GOT3 (cell line): ENCODE measurements at regions not wholly inside any gene's neighbourhood (a gene's known extent, or its start where the extent isn't known, plus 50 kb on each side); places are given as distances from the start of the nearest gene placed in this dataset.

Source experiments
- DNase-seq: peaks from one replicate; lab custom pipeline; 2025; ENCODE audit warnings: mixed read lengths; lab: John Stamatoyannopoulos, UW

DNA sequence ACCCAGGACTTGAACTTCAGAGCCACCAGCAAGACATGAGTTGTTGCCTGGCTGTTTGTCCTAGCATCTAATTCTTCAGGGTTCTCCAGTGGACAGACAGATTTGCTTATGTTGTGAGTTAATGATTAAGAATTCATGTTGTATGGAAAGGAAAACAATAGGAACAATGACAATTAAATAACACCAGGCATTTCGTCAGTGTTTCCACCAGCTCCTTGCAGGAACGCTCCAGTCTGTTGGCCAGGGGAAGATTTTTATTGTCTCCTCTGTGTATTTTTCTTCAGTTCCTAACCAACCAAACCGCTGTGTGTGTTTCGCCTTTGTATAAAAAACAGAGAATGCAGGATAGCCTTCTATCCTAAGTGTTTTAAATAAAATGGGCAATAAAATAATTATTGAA lies 64.4 kb upstream of the PTGFR start:
- DNase-seq, result no peak

DNA sequence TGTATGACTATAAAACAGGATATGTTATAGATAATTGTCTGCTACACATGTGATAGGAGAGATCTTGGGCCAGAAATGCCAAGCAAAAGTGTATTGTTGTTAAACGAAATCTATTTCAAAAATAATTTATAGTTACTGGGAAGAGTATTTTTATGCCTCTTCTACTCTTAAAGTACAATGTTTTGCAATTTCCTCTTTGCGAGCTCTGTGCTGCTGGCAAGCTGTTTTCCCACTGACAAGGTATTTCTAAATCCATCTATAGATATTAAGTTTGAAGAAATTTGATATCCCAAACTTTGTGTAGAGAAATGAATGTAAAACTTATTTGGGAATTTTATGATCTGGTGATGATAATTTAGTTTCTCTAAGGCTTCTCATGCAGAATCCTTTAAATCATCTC lies 63.3 kb upstream of the PTGFR start:
- DNase-seq, result no peak

DNA sequence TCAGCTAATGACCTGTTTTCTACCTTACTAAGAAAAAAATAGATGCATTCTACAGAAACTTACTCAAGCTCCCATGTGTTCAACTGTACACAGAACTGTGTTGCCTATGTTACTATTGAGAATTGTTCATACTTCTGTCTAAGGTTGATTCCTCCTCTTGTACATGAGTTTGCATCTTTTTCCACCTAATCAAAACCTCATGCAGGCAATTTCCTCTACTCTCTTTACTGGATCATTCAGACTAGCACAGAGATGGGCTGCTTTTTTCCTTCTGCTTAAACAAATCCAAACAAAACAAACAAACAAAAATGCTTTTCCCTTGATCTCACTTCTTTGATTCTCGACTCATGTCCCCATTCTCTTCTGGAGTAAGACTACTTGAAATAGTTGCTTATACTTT lies 58.8 kb upstream of the PTGFR start:
- DNase-seq, result no peak

DNA sequence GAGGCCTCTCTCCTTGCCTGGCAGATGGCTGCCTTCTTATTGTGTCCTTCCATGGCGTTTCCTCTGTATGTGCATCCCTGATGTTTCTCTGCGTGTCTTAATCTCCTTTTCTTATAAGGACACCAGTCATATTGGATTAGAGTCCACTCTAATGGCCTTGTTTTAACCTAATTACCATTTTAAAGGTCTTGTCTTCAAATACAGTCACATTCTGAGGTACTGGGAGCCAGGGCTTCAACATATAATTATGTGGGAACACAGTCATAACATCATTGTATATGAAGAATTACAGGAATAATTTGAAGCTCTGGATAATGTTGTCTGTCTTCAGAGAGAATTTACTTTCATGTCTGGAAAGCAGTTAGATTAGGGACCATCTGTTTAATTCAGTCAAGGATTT lies 56.4 kb upstream of the PTGFR start:
- DNase-seq, result no peak

DNA sequence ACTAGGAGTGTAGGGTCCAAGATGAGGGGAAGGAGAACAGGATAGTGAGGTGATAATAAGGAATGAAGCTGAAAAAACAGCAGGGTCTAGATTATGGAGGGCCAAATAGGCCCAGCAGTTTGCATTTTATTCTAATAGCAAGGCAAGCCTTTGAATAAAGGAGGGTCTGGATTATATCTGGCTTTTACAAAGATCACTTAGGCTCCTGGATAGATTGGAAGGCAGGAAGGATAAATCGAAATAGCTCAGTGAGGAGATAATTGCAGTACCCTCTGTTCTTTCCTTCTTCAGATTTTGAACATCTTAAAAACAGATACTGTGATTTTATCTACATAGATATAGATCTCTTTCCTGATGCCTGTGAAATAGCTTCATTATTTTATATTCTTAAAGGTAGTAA lies 53.8 kb upstream of the PTGFR start:
- no peak for DNase-seq

DNA sequence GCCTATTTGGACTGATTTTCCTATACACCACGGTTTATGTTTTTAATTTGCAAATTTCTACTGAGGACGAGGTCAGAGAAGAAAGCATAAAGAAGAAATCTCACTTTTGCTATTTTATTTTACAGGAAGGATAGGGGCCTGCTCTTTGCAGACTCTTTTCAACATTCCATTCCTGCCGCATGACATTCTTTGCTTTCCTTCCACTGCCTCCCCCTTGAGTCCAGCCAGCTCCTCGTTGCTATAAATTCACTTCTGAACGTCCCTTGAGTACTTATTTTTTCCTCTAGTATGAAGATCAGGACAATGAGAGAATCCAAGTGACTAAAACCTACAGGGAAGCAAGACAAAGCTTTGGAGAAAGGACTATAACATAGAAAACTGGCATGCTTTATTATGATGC lies 53.4 kb upstream of the PTGFR start:
- DNase-seq, result no peak

DNA sequence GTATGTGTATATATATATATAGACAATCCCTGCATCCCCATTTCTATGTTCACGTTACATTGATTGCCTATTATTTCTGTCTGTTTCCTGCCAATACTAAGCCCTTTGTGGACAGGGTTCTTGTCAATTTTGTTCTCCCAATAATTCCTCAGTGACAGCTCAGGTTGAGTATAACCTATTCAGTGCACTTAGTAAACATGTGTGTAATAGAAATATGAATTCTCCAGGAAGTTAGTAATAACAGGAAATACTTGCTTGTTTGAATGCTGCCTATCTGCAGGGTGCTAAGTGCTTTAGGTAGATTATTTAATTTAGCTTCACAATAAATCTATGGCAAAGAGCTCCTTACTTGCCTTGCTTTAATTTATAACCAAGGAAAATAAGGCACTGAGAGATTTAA lies 52.8 kb upstream of the PTGFR start:
- no peak for DNase-seq

- no peak for DNase-seq
Measured at GRCh38 chr1:78440381-78440793, 50.4 kb upstream of the PTGFR start.
